SU-DHL-6 (cell line): ENCODE measurements at regions not wholly inside any gene's neighbourhood (a gene's known extent, or its start where the extent isn't known, plus 50 kb on each side); places are given as distances from the start of the nearest gene placed in this dataset.

ENCODE experiments used
- H2AFZ ChIP-seq: fragments of 200-600 bp; sonication (generic); 2 replicates; pipeline ENCODE4 v1.6.1; 2014; ENCODE audit warnings: low read depth, mild to moderate bottlenecking, moderate library complexity, mixed read lengths, antibody characterized with exemption, low read length; ENCODE audit not compliant: severe bottlenecking
- H3F3A ChIP-seq: fragments of 200-600 bp; shearing (Covaris generic); 2 replicates; pipeline ENCODE4 v1.6.0; 2016; ENCODE audit warnings: antibody characterized with exemption, mild to moderate bottlenecking; ENCODE audit not compliant: insufficient read depth
- H3K27ac ChIP-seq: fragments of 200-600 bp; sonication (generic); 2 replicates; pipeline ENCODE4 v1.5.1; 2016; ENCODE audit warnings: low read depth, mild to moderate bottlenecking, low read length, moderate library complexity, mixed read lengths
- H3K27me3 ChIP-seq: fragments of 200-600 bp; sonication (generic), shearing (Covaris generic); 2 replicates; pipeline ENCODE4 v1.6.0; 2014; ENCODE audit warnings: mild to moderate bottlenecking, low read length
- H3K36me3 ChIP-seq: fragments of 200-600 bp; sonication (generic); 2 replicates; pipeline ENCODE4 v1.6.1; 2014; ENCODE audit warnings: mild to moderate bottlenecking, low read length, mixed read lengths
- H3K4me2 ChIP-seq: fragments of 300-600, 200-600 bp; shearing (Covaris generic), sonication (generic); 2 replicates; pipeline ENCODE4 v1.6.0; 2014; ENCODE audit warnings: low read length, low read depth, mild to moderate bottlenecking; ENCODE audit not compliant: poor library complexity, severe bottlenecking
- H3K4me3 ChIP-seq: fragments of 200-600 bp; sonication (generic); 2 replicates; pipeline ENCODE4 v1.5.1; 2014; ENCODE audit warnings: antibody characterized with exemption, low read length, mild to moderate bottlenecking, mixed read lengths; ENCODE audit not compliant: insufficient read depth, poor library complexity, severe bottlenecking
- H3K79me2 ChIP-seq: fragments of 200-600 bp; sonication (generic); 2 replicates; pipeline ENCODE4 v1.6.1; 2014; ENCODE audit warnings: mild to moderate bottlenecking, low read length, moderate library complexity; ENCODE audit not compliant: insufficient read depth
- H3K9ac ChIP-seq: fragments of 200-600 bp; sonication (generic); 2 replicates; pipeline ENCODE4 v1.7.0; 2014; ENCODE audit warnings: mild to moderate bottlenecking, low read length
- H3K9me2 ChIP-seq: fragments of 200-600 bp; sonication (generic); replicated peaks from 2 replicates; pipeline ENCODE4 v1.6.1; 2014; ENCODE audit warnings: low read length; ENCODE audit not compliant: insufficient read depth
- H3K9me3 ChIP-seq: fragments of 200-600 bp; sonication (generic); 2 replicates; pipeline ENCODE4 v1.6.1; 2014; ENCODE audit warnings: low read length, mixed read lengths; ENCODE audit not compliant: insufficient read depth
- H4K20me1 ChIP-seq: fragments of 200-600 bp; sonication (generic); 2 replicates; pipeline ENCODE4 v1.6.1; 2014; ENCODE audit warnings: low read depth, mild to moderate bottlenecking, antibody characterized with exemption, low read length, moderate library complexity, mixed read lengths
- CTCF ChIP-seq: fragments of 200-600 bp; sonication (generic); IDR thresholded peaks from one replicate; pipeline ENCODE4 v1.5.1; 2017; ENCODE audit warnings: antibody characterized with exemption, mild to moderate bottlenecking, low read length, moderate library complexity; ENCODE audit not compliant: insufficient read depth, poor library complexity, severe bottlenecking
- EZH2phosphoT487 ChIP-seq: fragments of 200-600 bp; sonication (generic), shearing (Covaris generic); conservative IDR thresholded peaks from 2 replicates; pipeline ENCODE4 v1.6.1; 2018; ENCODE audit warnings: mild to moderate bottlenecking, antibody characterized with exemption, low read length, moderate library complexity, mixed read lengths

- Histone ChIP-seq H3K4me3 (no peak overlapping the region), H3K9me2 (no peaks in the 10 kb centered on the region), H3K27ac (no peak overlapping the region), H3K27me3 (no peaks in the 10 kb centered on the region), H3K9me3 (no peaks in the 10 kb centered on the region), H3K79me2 (no peaks in the 10 kb centered on the region), H3K4me2 (no peak overlapping the region), H4K20me1 (no peaks in the 10 kb centered on the region), H3K9ac (no peak overlapping the region), H2AFZ (no peak overlapping the region), H3K36me3 (no peaks in the 10 kb centered on the region), H3F3A (no peaks in the 10 kb centered on the region)
- TF ChIP-seq CTCF (no peak), EZH2phosphoT487 (no peak)
These were observed 88.4 kb upstream of the MPP7 start for GRCh38 chr10:28391283-28391682.

GRCh38 chr10:28393956-28394568, 91.2 kb upstream of the MPP7 start:
- Histone ChIP-seq H3F3A (no peaks in the 10 kb centered on the region), H3K79me2 (no peaks in the 10 kb centered on the region), H3K27ac (no peak overlapping the region), H3K9me2 (no peaks in the 10 kb centered on the region), H3K9ac (no peak overlapping the region), H3K4me3 (no peak overlapping the region), H4K20me1 (no peaks in the 10 kb centered on the region), H2AFZ (no peak overlapping the region), H3K4me2 (no peak overlapping the region), H3K27me3 (no peaks in the 10 kb centered on the region), H3K9me3 (no peaks in the 10 kb centered on the region), H3K36me3 (no peaks in the 10 kb centered on the region)
- TF ChIP-seq EZH2phosphoT487: no peak
- TF ChIP-seq CTCF: peak; percentile 80

GRCh38 chr10:28396331-28396730, 93.5 kb upstream of the MPP7 start:
- TF ChIP-seq CTCF: no peak
- TF ChIP-seq EZH2phosphoT487: no peak
- Histone ChIP-seq H3K79me2 (no peaks in the 10 kb centered on the region), H3K4me3 (no peak overlapping the region), H3K27ac (no peak overlapping the region), H3K9me2 (no peaks in the 10 kb centered on the region), H3K27me3 (no peaks in the 10 kb centered on the region), H2AFZ (no peak overlapping the region), H3K4me2 (no peak overlapping the region), H3K9ac (no peak overlapping the region), H3K36me3 (no peaks in the 10 kb centered on the region), H4K20me1 (no peaks in the 10 kb centered on the region), H3K9me3 (no peaks in the 10 kb centered on the region), H3F3A (no peaks in the 10 kb centered on the region)

GRCh38 chr10:28397229-28397628, 94.4 kb upstream of the MPP7 start:
- no peaks in the 10 kb centered on the region for H3K9me2 ChIP-seq
- TF ChIP-seq EZH2phosphoT487 (no peak), CTCF (no peak)
- H3K4me2 ChIP-seq: no peak overlapping the region
- H3F3A ChIP-seq: no peaks in the 10 kb centered on the region
- no peak overlapping the region for H3K27ac ChIP-seq
- H4K20me1 ChIP-seq: no peaks in the 10 kb centered on the region
- H3K79me2 ChIP-seq: no peaks in the 10 kb centered on the region
- H3K9me3 ChIP-seq: no peaks in the 10 kb centered on the region
- H2AFZ ChIP-seq: no peak overlapping the region
- H3K27me3 ChIP-seq: no peaks in the 10 kb centered on the region
- no peak overlapping the region for H3K4me3 ChIP-seq
- no peak overlapping the region for H3K9ac ChIP-seq
- no peaks in the 10 kb centered on the region for H3K36me3 ChIP-seq
